Activated CD4-positive, alpha-beta T cell treated with anti-CD3 and anti-CD28 coated beads, Interleukin-2, Interleukin-6, amounts not matched to agents 100 ng/mL and 50 ng/mL, durations not matched to agents 16 hours and 8 hours (primary cell): ENCODE measurements at regions not wholly inside any gene's neighbourhood (a gene's known extent, or its start where the extent isn't known, plus 50 kb on each side); places are given as distances from the start of the nearest gene placed in this dataset.

ENCODE experiments used
- DNase-seq: peaks from one replicate; pipeline ENCODE4 v3.0.0-alpha.2; 2020

- no peak for DNase-seq
Measured at GRCh38 chr20:56840716-56841261, 211.7 kb downstream of the TFAP2C start.

GRCh38 chr20:56841346-56841908 is 212.3 kb downstream of the TFAP2C start:
- no peak for DNase-seq

GRCh38 chr20:56842056-56842455 is 212.9 kb downstream of the TFAP2C start:
- DNase-seq, result no peak

- no peak for DNase-seq
Measured at GRCh38 chr20:56843386-56843785, 214.3 kb downstream of the TFAP2C start.

- DNase-seq, result no peak
Measured at GRCh38 chr20:56843817-56844216, 214.7 kb downstream of the TFAP2C start.

- DNase-seq, result no peak
Measured at GRCh38 chr20:56845546-56846086, 216.5 kb downstream of the TFAP2C start.

- DNase-seq, result no peak
Measured at GRCh38 chr20:56848561-56848960, 219.5 kb downstream of the TFAP2C start.

- no peak for DNase-seq
Measured at GRCh38 chr20:56851552-56851951, 222.4 kb downstream of the TFAP2C start.

- no peak for DNase-seq
Measured at GRCh38 chr20:56855708-56856107, 226.6 kb downstream of the TFAP2C start.

GRCh38 chr20:56857950-56858349 is 228.8 kb downstream of the TFAP2C start:
- no peak for DNase-seq

- DNase-seq, result no peak
Measured at GRCh38 chr20:56859039-56859800, 230.1 kb downstream of the TFAP2C start.

GRCh38 chr20:56859801-56860261 is 230.7 kb downstream of the TFAP2C start:
- DNase-seq, result no peak

- DNase-seq, result no peak
Measured at GRCh38 chr20:56860413-56860812, 231.3 kb downstream of the TFAP2C start.

GRCh38 chr20:56861590-56861989 is 232.5 kb downstream of the TFAP2C start:
- no peak for DNase-seq

GRCh38 chr20:56865055-56865454 is 235.9 kb downstream of the TFAP2C start:
- DNase-seq, result no peak

- DNase-seq, result no peak
Measured at GRCh38 chr20:56867128-56867527, 238.0 kb downstream of the TFAP2C start.

- no peak for DNase-seq
Measured at GRCh38 chr20:56868746-56869145, 239.6 kb downstream of the TFAP2C start.

GRCh38 chr20:56870271-56870670 is 241.2 kb downstream of the TFAP2C start:
- no peak for DNase-seq

GRCh38 chr20:56871691-56872090 is 242.6 kb downstream of the TFAP2C start:
- no peak for DNase-seq

- DNase-seq, result no peak
Measured at GRCh38 chr20:56872620-56873458, 243.7 kb downstream of the TFAP2C start.

- no peak for DNase-seq
Measured at GRCh38 chr20:56873836-56874235, 244.7 kb downstream of the TFAP2C start.

- DNase-seq, result no peak
Measured at GRCh38 chr20:56875052-56875659, 246.1 kb downstream of the TFAP2C start.

- no peak for DNase-seq
Measured at GRCh38 chr20:56875803-56876202, 246.7 kb downstream of the TFAP2C start.
